ENCODE measurements at regions not wholly inside any gene's neighbourhood (a gene's known extent, or its start where the extent isn't known, plus 50 kb on each side); places are given as distances from the start of the nearest gene placed in this dataset.
"Not testable (repeated sequence)": the region's sequence is repeated elsewhere in the genome, so short reads cannot be mapped to it uniquely, and the experiment has no call there.

DNA sequence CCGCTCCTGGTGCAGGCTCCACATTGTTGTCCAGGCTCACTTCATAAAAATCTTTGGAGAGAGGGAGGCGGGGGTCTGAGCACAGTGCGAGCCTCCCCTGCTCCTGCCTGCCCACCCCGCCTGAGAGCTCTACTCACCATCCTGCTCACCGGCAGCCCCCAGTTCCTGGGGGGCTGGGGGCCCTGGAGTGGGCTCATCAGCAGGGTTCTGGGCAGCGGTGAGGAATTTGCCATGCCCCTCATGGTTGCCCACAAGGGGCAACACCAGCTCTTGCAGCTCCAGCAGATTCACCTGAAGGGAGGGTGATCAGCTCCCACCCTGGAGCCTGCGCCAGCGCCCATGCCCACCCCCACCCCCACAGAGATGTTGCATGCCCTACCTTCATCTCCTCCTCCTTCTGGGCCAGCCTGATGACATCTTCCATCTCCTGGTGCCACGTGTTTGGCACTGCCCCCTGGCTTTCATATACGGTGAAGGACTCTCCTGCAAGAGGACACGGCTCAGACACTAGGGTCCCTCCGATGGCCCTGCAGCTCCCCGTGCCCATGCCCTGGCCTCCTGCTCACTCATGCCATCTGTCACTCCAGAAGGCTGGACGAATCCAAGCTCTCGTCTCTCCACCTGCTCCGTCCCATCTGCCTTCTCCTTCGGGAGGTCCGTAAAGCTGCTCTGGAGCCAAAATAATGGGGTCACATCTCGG lies 162.1 kb downstream of the TBC1D2B start:
- DNase-seq, result no peak
- Histone ChIP-seq H3K27me3 (peaks cover 6% of the 10 kb centered on the region; the same call in 1 of the 2 replicates), H3K4me3 (no peak overlapping the region), H3K9me3 (no peaks in the 10 kb centered on the region), H3K36me3 (no peaks in the 10 kb centered on the region)

DNA sequence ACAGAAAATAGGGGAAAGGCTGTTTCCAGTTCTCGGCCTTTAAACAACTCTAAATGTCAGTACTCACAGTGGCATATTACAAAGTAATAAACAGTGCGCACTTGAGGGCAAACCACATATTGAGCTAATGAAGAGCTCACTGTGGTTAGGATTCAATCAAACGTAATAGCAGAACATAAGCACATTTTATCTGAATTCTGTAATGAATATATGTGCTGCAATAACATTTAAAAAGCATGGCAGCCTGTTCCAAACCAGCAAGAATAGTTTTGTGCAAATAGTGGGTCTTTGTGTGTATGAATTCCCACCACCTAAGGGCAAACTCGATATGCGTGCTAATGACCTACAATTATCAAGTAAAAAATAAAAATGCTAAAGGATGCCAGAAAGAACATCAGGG lies 163.0 kb downstream of the TBC1D2B start:
- H3K9me3 ChIP-seq, H3K36me3 ChIP-seq: not testable (repeated sequence)

DNA sequence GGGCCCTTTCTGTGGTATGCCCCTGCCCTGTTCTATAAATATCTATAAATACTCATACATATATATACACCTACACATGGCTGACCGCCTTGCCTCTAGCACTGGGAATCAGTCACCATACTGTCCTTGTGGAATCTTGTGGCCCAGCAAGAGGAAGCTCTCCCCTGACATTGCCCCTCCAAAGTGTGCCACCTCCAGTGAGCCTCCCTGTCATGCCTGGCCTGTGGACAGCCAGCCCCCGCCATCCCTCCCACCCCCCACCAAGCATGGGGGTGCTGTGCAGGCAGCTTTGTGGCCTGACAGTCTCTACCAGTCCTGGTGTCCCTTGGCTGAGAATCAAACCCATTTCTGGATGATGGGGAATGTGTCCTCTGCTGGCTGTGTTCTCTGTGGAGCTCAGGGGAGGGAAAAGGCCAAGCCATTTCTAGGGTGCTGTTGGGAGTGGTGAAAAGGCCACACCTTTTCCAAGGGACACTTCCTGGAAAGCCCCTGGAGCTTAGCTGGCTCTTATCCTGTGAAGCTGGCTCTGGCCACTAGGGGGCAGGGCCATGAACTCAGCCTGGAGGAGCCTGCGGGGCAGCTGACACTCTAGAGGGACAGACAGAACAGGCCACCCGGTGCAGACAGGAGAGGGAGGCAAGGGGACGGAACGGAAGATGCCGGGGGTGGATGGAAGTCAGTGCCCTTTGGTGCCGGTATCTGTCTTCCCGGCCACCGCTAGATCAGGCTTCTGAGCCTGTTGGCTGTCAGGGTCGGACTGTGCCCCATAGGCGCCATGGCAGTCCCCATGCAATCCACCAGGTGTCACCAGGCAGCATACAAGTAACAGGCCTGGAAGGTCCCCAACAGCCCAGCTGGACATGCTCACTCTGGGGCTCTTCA lies 167.2 kb downstream of the TBC1D2B start:
- not testable (repeated sequence) for H3K36me3 ChIP-seq, H3K9me3 ChIP-seq, H3K27me3 ChIP-seq
- peak overlapping the region; percentile 33 for H3K4me3 ChIP-seq
- DNase-seq, result peak; percentile 74

More for the DNA sequence above, 163.0 kb downstream of the TBC1D2B start:
- H3K27me3 ChIP-seq, DNase-seq, H3K4me3 ChIP-seq: not testable (repeated sequence)

DNA sequence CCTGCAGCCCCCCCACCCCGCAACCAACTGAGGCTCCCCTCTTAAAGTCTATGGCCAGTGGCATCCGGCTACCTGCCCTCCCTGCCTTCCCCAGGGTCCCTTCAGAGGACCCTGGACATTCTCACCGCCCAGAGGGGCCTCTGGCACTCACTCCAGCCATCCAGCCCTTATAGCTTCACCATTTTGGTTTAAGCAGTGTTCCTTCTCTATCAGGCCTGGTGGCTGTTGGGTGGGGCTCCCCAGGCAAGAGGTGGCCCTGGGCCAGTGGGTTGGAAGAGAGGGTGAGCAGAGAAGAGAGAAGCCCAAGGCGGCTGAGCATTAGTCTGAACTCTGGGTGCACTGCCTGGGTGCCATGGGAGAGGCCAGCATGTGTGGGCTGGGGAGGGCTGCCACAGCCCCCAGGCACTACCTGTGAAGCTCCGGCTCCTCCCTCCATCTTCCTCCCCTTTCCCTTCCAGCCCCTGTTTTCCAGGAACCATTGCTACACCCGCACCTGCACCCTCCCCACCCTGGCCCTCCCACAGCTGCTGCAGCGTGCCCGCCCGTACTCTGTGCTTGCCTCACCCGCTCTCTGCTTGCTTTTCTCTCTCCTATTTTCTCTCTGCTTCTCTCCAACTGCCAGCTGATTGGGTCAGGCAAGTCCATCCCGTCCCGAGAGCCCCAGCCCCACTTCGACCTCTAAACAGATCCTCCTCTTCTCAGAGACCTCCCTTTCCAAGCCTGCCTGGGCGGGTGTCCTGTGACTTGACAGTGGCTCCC lies 168.2 kb downstream of the TBC1D2B start:
- Histone ChIP-seq H3K4me3 (no peak overlapping the region), H3K27me3 (peaks cover 6% of the 10 kb centered on the region; the same call in 1 of the 2 replicates), H3K9me3 (no peaks in the 10 kb centered on the region), H3K36me3 (no peaks in the 10 kb centered on the region)
- no peak for DNase-seq

DNA sequence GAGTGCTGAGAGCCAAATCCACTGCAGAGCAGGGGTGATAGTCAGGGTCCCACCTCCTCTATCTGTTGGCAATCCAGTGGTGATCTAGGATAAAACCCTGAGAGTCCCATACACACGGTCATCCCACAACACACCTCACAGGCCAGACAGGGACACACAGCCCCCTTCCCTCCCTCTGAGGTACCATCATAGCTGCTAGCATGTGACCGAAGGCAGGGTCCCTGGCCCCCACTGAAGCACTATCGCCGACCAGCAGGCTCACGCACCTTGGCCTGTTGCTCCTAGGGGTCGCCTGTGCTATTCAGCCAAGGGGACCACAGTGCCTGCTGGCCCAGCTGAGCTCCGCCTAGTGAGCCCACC lies 168.8 kb downstream of the TBC1D2B start:
- DNase-seq, H3K4me3 ChIP-seq, H3K9me3 ChIP-seq, H3K36me3 ChIP-seq, H3K27me3 ChIP-seq: not testable (repeated sequence)

DNA sequence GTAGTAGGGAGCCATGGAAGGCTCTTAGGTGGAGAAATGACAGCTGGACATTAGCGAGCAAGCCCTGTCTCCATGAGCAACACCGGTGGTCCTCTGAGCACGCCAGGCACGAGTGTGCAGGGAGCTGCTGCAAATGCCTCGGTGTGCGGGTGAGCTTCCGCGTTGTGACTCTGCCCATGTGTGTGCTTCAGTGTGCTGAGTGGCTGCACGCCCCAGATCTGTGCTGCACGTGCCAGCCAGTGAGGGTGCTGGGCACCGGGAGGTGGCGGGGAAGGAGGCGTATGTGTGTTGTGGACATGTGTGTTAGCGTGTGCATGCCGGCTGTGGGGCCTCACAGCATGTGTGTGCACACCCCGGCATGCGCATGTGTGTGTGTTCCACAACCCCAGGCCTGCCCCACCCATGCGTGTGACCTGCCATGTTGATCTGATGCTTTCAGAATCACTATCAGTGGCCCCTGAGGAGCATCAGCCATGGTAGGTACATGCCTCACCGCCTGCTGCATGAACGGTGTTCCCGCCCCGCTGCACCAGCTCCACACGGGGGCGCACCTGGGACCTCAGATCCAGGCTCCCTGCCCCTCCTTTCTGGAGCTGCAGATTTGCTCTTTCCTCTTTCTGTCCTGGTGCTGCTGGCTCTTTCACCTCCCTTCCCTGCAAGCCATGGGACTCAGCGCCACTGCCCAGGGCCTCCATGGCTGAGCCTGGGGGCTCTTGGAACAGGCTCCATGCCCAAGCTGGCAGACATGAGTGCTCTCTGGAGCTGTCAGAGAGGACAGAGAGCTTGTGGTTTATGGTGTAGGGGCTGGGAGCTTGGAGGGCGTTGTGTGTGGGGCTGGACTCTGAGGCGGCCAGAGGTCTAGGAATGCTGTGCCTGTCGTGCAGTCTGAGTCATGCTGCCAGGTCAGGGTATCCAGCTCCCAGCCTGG lies 169.4 kb downstream of the TBC1D2B start:
- Histone ChIP-seq H3K27me3 (peaks cover 2% of the 10 kb centered on the region; the same call in 1 of the 2 replicates), H3K36me3 (no peaks in the 10 kb centered on the region), H3K9me3 (no peaks in the 10 kb centered on the region), H3K4me3 (no peak overlapping the region)
- DNase-seq, result peak; percentile 65

DNA sequence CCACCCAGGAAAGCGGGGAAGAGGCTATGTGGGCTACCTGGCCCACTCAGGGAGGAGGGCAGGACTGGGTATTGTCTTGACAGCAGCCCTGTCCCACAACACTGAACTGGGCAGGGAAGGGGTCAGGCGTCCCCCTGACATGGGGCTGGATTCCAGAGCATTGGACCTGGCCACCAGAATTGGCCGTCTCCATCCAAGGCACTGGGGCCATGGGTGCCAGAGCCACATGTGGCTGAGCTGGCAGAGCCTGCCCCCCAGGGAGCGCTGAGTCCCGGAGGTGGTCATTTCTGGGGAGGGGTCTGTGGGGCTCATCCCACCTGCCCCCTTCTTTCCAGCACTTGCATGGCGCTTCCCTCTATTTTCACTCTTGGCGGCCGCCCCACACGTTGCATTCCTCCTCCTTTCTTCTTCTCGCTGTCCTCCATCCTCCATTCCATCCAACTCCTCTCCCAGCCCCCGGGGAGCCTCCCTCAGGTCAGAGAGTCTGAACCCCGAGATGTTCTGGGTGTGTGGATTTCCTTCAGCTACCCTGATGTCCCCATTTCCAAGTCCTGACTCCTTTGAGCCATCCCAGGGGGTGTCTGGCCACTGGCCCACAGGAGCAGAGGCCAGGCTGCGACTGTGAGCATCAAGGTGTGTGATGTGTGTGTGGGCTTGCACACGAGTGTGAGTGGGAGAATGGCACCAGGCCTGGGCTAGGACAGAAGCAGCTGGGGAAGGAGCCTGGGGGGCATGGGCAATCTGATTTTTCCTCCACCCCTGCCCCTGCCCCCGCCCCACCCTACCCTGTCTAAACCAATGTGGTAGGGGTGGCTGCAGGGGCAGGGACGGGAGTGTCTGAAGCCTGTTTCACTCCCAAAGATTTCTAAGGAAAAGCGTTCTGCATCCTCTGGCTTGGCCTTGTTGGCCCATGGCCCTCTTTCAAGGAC lies 171.2 kb downstream of the TBC1D2B start:
- H3K36me3 ChIP-seq, DNase-seq, H3K9me3 ChIP-seq, H3K4me3 ChIP-seq, H3K27me3 ChIP-seq: not testable (repeated sequence)

DNA sequence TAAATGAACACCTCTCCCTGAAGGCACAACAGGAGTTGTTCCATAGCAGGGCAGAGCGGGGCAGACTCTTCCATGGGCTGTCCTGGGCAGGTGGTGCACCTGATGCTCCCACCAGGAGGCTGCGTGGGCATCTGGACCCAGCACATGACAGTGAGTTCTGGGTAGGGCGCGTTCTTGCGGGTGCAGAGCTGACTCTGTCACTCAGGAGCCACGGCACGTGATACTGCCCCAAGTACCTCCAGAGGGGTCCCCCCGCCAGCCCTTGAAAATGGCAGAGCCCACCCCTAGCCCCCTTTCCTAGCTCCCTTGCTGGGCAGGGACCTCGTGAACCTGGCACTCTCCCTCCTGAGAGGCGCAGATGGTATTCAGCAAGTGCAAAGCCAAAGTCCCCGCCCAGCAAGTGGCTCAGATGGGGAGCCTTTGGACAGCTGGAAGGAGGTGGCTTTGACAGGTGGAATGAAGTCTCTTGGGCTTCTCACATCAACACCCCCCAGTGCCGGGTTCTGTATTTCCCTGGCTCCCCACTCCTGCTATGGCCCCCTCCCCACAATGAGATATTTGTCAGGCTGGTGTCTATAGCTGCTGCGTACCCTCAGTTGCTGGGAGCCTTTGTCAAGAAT lies 172.1 kb downstream of the TBC1D2B start:
- H3K27me3 ChIP-seq, result no peaks in the 10 kb centered on the region
- no peak for DNase-seq
- H3K36me3 ChIP-seq, result no peaks in the 10 kb centered on the region
- no peak overlapping the region for H3K4me3 ChIP-seq
- H3K9me3 ChIP-seq, result no peaks in the 10 kb centered on the region

DNA sequence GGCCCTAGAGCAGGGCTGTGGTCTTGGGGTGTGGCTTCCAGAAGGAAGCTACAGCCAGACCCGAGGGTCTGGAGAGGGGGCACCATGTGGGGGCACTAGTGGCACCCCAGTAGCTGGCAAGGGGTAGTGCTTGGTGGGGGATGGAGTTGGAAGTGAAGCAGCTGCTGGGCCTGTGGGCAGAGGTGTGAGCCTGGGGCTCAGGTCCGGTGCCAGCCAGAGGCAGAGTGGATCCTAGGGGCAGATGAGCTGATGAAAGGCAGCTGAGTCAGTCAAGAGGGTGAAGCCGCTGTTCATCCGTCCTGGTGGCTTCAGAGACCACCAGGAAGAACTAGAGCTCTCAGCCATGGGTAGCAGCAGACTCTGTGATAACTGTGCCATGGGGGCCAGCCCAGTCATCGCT lies 172.6 kb downstream of the TBC1D2B start:
- Histone ChIP-seq H3K27me3 (no peaks in the 10 kb centered on the region), H3K36me3 (no peaks in the 10 kb centered on the region), H3K4me3 (no peak overlapping the region), H3K9me3 (no peaks in the 10 kb centered on the region)
- no peak for DNase-seq

DNA sequence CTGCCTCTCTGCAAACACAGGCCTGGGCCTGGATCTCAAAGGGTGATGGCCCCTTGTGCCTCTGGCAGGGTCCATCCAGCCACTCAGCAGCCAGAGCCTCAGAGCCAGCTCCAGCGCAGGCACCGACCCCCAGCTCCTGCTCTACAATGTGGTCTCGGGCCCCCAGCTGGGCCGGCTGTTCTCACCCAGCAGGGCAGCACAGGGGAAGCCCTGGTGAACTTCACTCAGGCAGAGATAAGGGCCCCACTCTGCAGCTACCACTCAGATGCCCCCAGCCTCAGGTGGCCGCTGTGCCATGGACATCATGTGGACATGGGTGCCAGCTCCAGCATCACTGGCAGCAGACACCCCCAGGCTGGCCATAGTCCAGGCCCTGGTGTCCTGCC lies 173.1 kb downstream of the TBC1D2B start:
- Histone ChIP-seq H3K27me3 (no peaks in the 10 kb centered on the region), H3K4me3 (no peak overlapping the region), H3K9me3 (no peaks in the 10 kb centered on the region), H3K36me3 (no peaks in the 10 kb centered on the region)
- no peak for DNase-seq

DNA sequence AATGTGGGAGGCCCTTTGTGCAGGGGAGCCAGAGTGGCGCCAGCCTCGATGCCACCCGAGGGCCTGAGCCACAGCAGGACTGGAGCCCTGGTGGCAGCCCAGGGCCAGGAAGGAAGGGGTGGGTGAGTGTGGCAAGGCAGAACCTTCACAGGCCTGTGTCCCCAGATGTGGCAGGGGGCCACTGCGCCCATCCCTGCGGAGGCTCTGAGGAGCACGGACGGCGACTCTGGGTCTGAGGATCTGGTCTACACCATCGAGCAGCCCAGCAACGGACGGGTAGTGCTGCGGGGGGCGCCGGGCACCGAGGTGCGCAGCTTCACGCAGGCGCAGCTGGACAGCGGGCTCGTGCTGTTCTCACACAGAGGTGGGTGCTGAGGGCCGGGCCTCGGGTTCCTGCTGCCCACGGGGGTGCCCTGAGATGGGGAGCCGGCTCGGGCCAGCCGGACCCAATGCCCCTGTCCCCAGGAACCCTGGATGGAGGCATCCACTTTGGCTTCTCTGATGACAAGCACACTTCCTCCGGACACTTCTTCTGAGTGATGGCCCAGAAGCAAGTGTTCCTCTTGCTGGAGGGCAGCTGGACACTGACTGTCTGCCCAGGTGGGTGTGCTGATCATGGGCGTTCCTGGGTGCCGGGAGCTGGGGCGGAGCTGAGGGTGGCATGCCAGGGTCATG lies 173.6 kb downstream of the TBC1D2B start:
- not testable (repeated sequence) for H3K4me3 ChIP-seq, H3K27me3 ChIP-seq, DNase-seq, H3K36me3 ChIP-seq, H3K9me3 ChIP-seq

DNA sequence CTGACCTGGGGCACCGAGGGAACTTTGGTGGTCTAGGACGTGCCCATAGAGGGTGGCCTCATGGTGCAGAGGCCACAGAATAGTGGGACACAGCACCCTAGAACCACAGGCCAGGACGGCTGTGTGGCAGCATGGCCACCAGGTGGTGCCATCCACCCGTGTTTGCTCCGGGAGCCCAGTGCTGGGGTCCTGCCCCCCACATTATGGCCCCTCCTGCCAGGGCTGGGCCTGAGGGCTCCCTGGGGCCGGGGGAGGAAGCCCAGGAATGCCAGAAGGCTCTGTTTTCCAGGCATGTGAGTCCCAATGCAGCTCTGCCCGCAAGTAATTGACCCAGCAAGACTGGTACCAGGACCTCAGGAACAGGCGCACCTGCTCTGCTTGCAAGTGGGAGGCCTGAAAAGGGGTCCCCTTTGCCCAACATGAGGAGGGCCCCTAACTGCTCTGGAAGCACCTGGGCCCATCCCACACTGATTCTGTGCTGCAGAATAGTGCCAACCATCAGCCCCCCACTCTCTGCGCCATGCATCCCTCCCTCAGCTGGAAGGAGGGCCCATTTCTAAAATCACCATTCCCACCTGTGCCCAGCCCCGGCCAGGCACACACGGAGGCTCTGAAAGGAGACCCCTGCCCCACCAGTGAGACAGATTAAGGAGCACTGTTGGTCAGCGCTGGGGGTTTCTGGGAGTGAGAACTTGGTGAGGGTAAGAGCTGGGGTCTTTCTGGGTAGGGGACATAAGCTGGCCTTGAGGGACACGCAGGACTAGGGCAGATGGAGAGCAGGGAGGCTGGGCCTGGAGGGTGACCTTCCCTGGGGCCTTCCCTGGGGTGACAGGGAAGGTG lies 174.4 kb downstream of the TBC1D2B start:
- H3K27me3 ChIP-seq, H3K36me3 ChIP-seq, H3K9me3 ChIP-seq, DNase-seq, H3K4me3 ChIP-seq: not testable (repeated sequence)

DNA sequence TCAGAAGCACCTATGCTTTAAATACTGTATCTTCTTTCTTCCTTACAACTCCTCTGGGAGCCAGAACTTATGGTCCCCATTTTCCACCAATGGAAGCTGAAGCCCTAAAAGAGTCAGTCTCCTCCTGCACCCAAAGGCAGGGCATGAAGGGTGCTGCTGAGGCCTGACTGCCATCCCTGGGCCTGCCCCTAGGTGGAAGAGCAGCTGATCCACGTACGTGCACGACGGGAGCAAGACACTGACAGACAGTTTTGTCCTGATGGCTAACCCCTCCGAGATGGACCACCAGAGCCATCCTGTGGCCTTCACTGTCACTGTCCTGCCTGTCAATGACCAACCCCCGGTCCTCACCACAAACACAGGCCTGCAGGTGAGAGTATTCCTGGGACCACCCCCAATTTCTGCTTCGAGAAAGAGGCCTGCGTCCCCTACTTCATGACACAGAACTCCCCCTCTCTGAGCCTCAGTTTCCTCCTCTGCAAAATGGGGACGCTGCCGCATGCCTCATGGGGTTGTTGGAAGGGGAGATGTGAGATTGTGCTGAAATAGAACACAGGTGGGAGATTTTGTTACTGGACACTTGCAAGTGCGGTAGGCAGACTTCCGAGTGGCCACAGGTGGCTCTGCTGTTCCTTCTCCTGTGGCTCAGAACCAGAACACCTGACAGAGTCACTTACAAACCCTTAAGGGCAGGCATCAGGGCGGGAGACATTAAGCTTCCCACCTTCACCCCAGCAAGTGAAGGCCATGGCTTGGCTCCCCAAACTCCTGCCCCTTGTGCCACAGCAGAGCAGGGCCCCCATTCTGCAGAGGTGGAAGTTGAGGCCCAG lies 175.4 kb downstream of the TBC1D2B start:
- no peak for DNase-seq
- no peaks in the 10 kb centered on the region for H3K36me3 ChIP-seq
- no peaks in the 10 kb centered on the region for H3K9me3 ChIP-seq
- H3K27me3 ChIP-seq, result no peaks in the 10 kb centered on the region
- no peak overlapping the region for H3K4me3 ChIP-seq

All from MG63 (cell line).